NCI-H146 treated with DMSO at 0.1 percent for 48 hours (cell line): ENCODE measurements at regions not wholly inside any gene's neighbourhood (a gene's known extent, or its start where the extent isn't known, plus 50 kb on each side); places are given as distances from the start of the nearest gene placed in this dataset.
"Not testable (repeated sequence)": the region's sequence is repeated elsewhere in the genome, so short reads cannot be mapped to it uniquely, and the experiment has no call there.

Source experiments
- DNase-seq: peaks from one replicate; lab custom pipeline; 2025; ENCODE audit not compliant: unreplicated experiment; lab: John Stamatoyannopoulos, UW

GRCh38 chr1:60865166-60865565 is 217.2 kb upstream of the NFIA start:
- no peak for DNase-seq

GRCh38 chr1:60864722-60865121 is 217.6 kb upstream of the NFIA start:
- no peak for DNase-seq

- no peak for DNase-seq
These were observed 219.2 kb upstream of the NFIA start for GRCh38 chr1:60863131-60863530.

GRCh38 chr1:60861961-60862567 is 220.3 kb upstream of the NFIA start:
- no peak for DNase-seq

- no peak for DNase-seq
These were observed 223.2 kb upstream of the NFIA start for GRCh38 chr1:60859111-60859510.

GRCh38 chr1:60857851-60858250 is 224.5 kb upstream of the NFIA start:
- DNase-seq = no peak

GRCh38 chr1:60850084-60850483 is 232.3 kb upstream of the NFIA start:
- no peak for DNase-seq

- no peak for DNase-seq
These were observed 233.0 kb upstream of the NFIA start for GRCh38 chr1:60849401-60849800.

GRCh38 chr1:60848583-60849188 is 233.7 kb upstream of the NFIA start:
- no peak for DNase-seq

GRCh38 chr1:60847855-60848582 is 234.3 kb upstream of the NFIA start:
- no peak for DNase-seq

- DNase-seq = no peak
These were observed 235.0 kb upstream of the NFIA start for GRCh38 chr1:60847391-60847790.

- not testable (repeated sequence) for DNase-seq
These were observed 236.7 kb upstream of the NFIA start for GRCh38 chr1:60845659-60846058.

GRCh38 chr1:60842304-60842703 is 240.1 kb upstream of the NFIA start:
- DNase-seq = no peak

- no peak for DNase-seq
These were observed 241.0 kb upstream of the NFIA start for GRCh38 chr1:60841116-60842046.

GRCh38 chr1:60840476-60840875 is 241.9 kb upstream of the NFIA start:
- DNase-seq = not testable (repeated sequence)

- no peak for DNase-seq
These were observed 246.7 kb upstream of the NFIA start for GRCh38 chr1:60835649-60836048.

GRCh38 chr1:60833173-60833572 is 249.2 kb upstream of the NFIA start:
- DNase-seq = no peak

- DNase-seq = no peak
These were observed 250.0 kb upstream of the NFIA start for GRCh38 chr1:60832367-60832766.

- DNase-seq = no peak
These were observed 250.6 kb upstream of the NFIA start for GRCh38 chr1:60831780-60832179.

- no peak for DNase-seq
These were observed 253.4 kb upstream of the NFIA start for GRCh38 chr1:60828944-60829343.

GRCh38 chr1:60826320-60827094 is 255.9 kb upstream of the NFIA start:
- no peak for DNase-seq
